ENCODE measurements at regions not wholly inside any gene's neighbourhood (a gene's known extent, or its start where the extent isn't known, plus 50 kb on each side); places are given as distances from the start of the nearest gene placed in this dataset.

- Histone ChIP-seq H3K9me3 (ENCODE audit: control insufficient read depth in 1 of 2, low read length in 2 of 2) (no peaks in the 10 kb centered on the region), H3K4me3 (ENCODE audit: low read depth in 1 of 2, low read length in 2 of 2) (no peak overlapping the region), H3K4me1 (ENCODE audit: control insufficient read depth in 1 of 2, insufficient read depth in 2 of 2, low read length in 2 of 2) (no peaks in the 10 kb centered on the region), H3K27me3 (ENCODE audit: low read depth, low read length) (no peaks in the 10 kb centered on the region), H3K27ac (ENCODE audit: low read length) (no peak overlapping the region), H3K36me3 (ENCODE audit: control insufficient read depth in 1 of 2, insufficient read depth in 2 of 2, low read length in 2 of 2) (no peaks in the 10 kb centered on the region)
Measured at GRCh38 chr13:19268331-19268730, 86.7 kb upstream of the TUBA3C start.

GRCh38 chr13:19267746-19268145 is 86.1 kb upstream of the TUBA3C start:
- Histone ChIP-seq H3K36me3 (ENCODE audit: control insufficient read depth in 1 of 2, insufficient read depth in 2 of 2, low read length in 2 of 2) (no peaks in the 10 kb centered on the region), H3K27ac (ENCODE audit: low read length) (no peak overlapping the region), H3K9me3 (ENCODE audit: control insufficient read depth in 1 of 2, low read length in 2 of 2) (no peaks in the 10 kb centered on the region), H3K4me3 (ENCODE audit: low read depth in 1 of 2, low read length in 2 of 2) (no peak overlapping the region), H3K4me1 (ENCODE audit: control insufficient read depth in 1 of 2, insufficient read depth in 2 of 2, low read length in 2 of 2) (no peaks in the 10 kb centered on the region), H3K27me3 (ENCODE audit: low read depth, low read length) (no peaks in the 10 kb centered on the region)

GRCh38 chr13:19266979-19267378 is 85.4 kb upstream of the TUBA3C start:
- Histone ChIP-seq H3K4me3 (ENCODE audit: low read depth in 1 of 2, low read length in 2 of 2) (no peak overlapping the region), H3K36me3 (ENCODE audit: control insufficient read depth in 1 of 2, insufficient read depth in 2 of 2, low read length in 2 of 2) (no peaks in the 10 kb centered on the region), H3K27me3 (ENCODE audit: low read depth, low read length) (no peaks in the 10 kb centered on the region), H3K27ac (ENCODE audit: low read length) (no peak overlapping the region), H3K4me1 (ENCODE audit: control insufficient read depth in 1 of 2, insufficient read depth in 2 of 2, low read length in 2 of 2) (no peaks in the 10 kb centered on the region), H3K9me3 (ENCODE audit: control insufficient read depth in 1 of 2, low read length in 2 of 2) (no peaks in the 10 kb centered on the region)

- no peaks in the 10 kb centered on the region for H3K4me1 ChIP-seq (ENCODE audit: control insufficient read depth in 1 of 2, insufficient read depth in 2 of 2, low read length in 2 of 2)
- H3K27ac ChIP-seq (ENCODE audit: low read length), result no peak overlapping the region
- H3K4me3 ChIP-seq (ENCODE audit: low read depth in 1 of 2, low read length in 2 of 2), result no peak overlapping the region
- no peaks in the 10 kb centered on the region for H3K9me3 ChIP-seq (ENCODE audit: control insufficient read depth in 1 of 2, low read length in 2 of 2)
- no peaks in the 10 kb centered on the region for H3K36me3 ChIP-seq (ENCODE audit: control insufficient read depth in 1 of 2, insufficient read depth in 2 of 2, low read length in 2 of 2)
- H3K27me3 ChIP-seq (ENCODE audit: low read depth, low read length), result no peaks in the 10 kb centered on the region
Measured at GRCh38 chr13:19264711-19265110, 83.1 kb upstream of the TUBA3C start.

GRCh38 chr13:19252381-19252780 is 70.8 kb upstream of the TUBA3C start:
- Histone ChIP-seq H3K36me3 (ENCODE audit: control insufficient read depth in 1 of 2, insufficient read depth in 2 of 2, low read length in 2 of 2) (no peaks in the 10 kb centered on the region), H3K27me3 (ENCODE audit: low read depth, low read length) (no peaks in the 10 kb centered on the region), H3K27ac (ENCODE audit: low read length) (no peak overlapping the region), H3K4me3 (ENCODE audit: low read depth in 1 of 2, low read length in 2 of 2) (no peak overlapping the region), H3K9me3 (ENCODE audit: control insufficient read depth in 1 of 2, low read length in 2 of 2) (peaks cover 0 to 2% of the 10 kb centered on the region in 2 donors), H3K4me1 (ENCODE audit: control insufficient read depth in 1 of 2, insufficient read depth in 2 of 2, low read length in 2 of 2) (no peaks in the 10 kb centered on the region)

GRCh38 chr13:19239114-19239860 is 57.7 kb upstream of the TUBA3C start:
- H3K27me3 ChIP-seq (ENCODE audit: low read depth, low read length), result no peaks in the 10 kb centered on the region
- peaks cover 0 to 9% of the 10 kb centered on the region in 2 donors for H3K9me3 ChIP-seq (ENCODE audit: control insufficient read depth in 1 of 2, low read length in 2 of 2)
- H3K4me1 ChIP-seq (ENCODE audit: control insufficient read depth in 1 of 2, insufficient read depth in 2 of 2, low read length in 2 of 2), result no peaks in the 10 kb centered on the region
- H3K4me3 ChIP-seq (ENCODE audit: low read depth in 1 of 2, low read length in 2 of 2), result no peak overlapping the region
- H3K27ac ChIP-seq (ENCODE audit: low read length), result no peak overlapping the region
- no peaks in the 10 kb centered on the region for H3K36me3 ChIP-seq (ENCODE audit: control insufficient read depth in 1 of 2, insufficient read depth in 2 of 2, low read length in 2 of 2)

All from muscle layer of duodenum (tissue), 2 donors.